ENCODE measurements at regions not wholly inside any gene's neighbourhood (a gene's known extent, or its start where the extent isn't known, plus 50 kb on each side); places are given as distances from the start of the nearest gene placed in this dataset.

DNA sequence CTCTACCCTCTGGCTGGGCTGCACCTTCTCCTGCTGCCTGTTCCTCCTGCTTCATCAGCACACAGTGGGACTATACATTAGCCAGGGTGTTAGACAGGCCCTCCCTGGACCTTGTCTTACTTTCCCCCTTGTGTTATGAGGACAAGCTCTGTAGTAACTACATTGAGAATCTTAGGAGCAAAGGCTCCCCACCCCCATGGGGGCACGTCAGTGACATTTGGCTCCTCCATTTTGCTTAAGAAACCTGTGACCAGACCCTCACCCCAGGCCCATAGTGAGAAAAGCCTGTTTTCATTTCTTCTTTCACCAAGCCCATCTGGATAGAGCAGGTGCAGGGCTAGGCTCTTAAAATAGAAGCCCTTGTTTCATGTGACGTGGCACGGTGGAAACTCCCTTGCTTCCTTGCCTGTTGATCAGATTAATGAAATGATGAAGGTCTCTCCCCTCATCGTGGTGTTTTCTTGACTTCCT is 146.7 kb downstream of the RPIA start:
- Histone ChIP-seq H3K9ac (ENCODE audit: low read depth in 2 of 2, low read length in 2 of 2) (no peak overlapping the region), H3K27ac (no peak overlapping the region), H3K36me3 (no peaks in the 10 kb centered on the region), H3K4me3 (no peak overlapping the region), H3K4me1 (no peaks in the 10 kb centered on the region), H3K9me3 (no peaks in the 10 kb centered on the region), H3K27me3 (no peaks in the 10 kb centered on the region)
- intact Hi-C loops (cut with DNase I): no loop called here
- no peak for DNase-seq
- TF ChIP-seq, protein P1, sequence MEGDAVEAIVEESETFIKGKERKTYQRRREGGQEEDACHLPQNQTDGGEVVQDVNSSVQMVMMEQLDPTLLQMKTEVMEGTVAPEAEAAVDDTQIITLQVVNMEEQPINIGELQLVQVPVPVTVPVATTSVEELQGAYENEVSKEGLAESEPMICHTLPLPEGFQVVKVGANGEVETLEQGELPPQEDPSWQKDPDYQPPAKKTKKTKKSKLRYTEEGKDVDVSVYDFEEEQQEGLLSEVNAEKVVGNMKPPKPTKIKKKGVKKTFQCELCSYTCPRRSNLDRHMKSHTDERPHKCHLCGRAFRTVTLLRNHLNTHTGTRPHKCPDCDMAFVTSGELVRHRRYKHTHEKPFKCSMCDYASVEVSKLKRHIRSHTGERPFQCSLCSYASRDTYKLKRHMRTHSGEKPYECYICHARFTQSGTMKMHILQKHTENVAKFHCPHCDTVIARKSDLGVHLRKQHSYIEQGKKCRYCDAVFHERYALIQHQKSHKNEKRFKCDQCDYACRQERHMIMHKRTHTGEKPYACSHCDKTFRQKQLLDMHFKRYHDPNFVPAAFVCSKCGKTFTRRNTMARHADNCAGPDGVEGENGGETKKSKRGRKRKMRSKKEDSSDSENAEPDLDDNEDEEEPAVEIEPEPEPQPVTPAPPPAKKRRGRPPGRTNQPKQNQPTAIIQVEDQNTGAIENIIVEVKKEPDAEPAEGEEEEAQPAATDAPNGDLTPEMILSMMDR (IDR thresholded peaks at IDR 0.05): no peak

DNA sequence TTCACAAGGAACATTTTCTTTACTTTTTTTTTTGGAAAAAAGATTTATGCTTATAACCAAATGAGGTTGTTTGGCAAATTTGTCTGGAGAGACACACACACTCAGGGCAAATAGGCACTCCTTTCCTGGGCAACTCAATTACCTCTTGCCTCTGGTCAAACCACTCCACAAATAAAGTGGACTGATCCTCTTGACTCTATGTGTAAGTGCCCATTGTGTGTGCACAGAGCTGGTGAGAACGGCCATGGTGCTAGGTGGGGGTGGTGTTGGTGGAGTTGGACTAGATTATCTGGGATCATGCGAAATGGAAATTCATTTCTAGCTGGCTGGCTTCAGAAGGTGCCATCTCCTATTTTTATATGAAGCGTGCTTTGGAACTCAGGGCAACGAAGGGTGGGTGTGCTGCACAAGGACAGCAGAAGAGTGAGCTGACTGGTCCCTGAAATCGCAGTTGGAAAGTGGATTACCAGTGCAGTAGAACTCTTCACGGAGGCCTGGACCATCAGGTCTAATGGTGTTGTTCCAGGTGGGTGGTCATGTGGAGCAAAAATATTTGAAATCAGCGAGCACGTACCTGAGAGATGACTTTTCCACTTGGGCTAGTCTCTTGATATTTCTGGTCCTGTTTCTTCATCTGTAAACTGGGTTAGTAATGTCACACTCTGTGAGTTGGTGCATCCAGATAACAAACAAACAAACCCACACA is 149.9 kb downstream of the RPIA start:
- DNase-seq: no peak

DNA sequence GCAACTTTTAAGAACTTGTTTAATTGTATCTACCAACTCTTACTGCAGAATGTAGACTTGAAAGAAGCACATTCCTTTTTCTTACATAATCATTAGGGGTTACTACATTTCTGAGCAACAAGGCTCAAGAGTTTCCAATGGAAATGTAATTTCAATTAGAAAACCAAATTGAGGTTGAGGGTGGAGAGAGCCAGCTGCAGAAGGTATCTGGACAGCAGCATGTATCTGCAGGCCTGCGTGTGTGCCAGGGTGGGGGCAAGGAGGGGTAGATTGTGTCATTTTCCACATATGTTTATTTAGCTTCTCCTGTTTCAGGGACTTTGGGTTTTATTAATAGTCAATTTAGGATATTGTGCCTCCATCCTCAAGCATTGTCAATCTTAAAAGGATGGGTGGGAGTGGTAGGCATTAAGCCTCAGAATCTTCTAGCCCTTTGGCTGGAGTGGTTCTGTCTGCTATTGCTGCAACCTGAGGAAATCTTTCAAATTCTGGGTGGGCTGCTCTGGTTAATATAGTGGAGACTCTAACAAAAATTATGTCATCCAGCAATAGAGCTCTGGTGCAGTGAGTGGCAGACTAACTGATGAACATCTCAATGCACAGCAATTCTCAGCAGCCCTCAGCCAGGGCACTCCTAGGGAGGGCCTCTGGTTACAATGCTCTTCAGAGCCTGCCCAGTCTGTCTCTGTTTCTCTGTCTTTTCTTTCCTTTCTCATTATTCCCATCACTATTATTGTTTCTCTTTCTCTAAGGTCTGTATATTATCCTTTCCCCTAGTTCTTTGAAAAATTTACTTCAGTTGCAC is 151.4 kb downstream of the RPIA start:
- H3K9ac ChIP-seq (ENCODE audit: low read depth in 2 of 2, low read length in 2 of 2): no peak overlapping the region
- no peaks in the 10 kb centered on the region for H3K36me3 ChIP-seq
- DNase-seq: no peak
- no peaks in the 10 kb centered on the region for H3K4me1 ChIP-seq
- no peaks in the 10 kb centered on the region for H3K9me3 ChIP-seq
- H3K4me3 ChIP-seq: no peak overlapping the region
- TF ChIP-seq, protein P1 (IDR thresholded peaks at IDR 0.05): no peak
- H3K27ac ChIP-seq: no peak overlapping the region
- H3K27me3 ChIP-seq: no peaks in the 10 kb centered on the region
- intact Hi-C loops (cut with DNase I): no loop called here

More for the DNA sequence above, 149.9 kb downstream of the RPIA start:
- no peaks in the 10 kb centered on the region for H3K4me1 ChIP-seq
- no peak overlapping the region for H3K4me3 ChIP-seq
- H3K36me3 ChIP-seq: no peaks in the 10 kb centered on the region
- no peaks in the 10 kb centered on the region for H3K9me3 ChIP-seq
- TF ChIP-seq, protein P1 (IDR thresholded peaks at IDR 0.05): no peak
- H3K27ac ChIP-seq: no peak overlapping the region
- H3K27me3 ChIP-seq: no peaks in the 10 kb centered on the region
- intact Hi-C loops (cut with DNase I): no loop called here
- no peak overlapping the region for H3K9ac ChIP-seq (ENCODE audit: low read depth in 2 of 2, low read length in 2 of 2)

DNA sequence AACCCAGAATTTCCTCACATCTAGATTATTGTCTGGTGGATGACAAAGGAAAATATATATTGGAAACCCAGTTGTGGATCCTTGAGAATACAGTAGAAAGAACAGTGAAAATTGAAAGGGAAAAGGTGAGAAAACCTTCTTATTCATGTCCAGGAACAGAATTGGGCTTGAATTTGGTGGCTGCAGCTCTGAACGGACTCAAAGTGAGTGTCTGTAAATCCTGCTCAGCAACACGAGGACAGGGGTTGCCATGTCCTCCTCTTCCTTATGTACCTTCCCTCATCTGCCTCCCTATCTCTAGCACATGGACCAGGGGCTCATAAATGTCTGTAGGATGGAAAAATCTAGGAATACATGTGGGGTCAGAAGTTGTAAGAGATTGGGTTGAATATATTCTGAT is 152.2 kb downstream of the RPIA start:
- Histone ChIP-seq H3K36me3 (no peaks in the 10 kb centered on the region), H3K9ac (ENCODE audit: low read depth in 2 of 2, low read length in 2 of 2) (no peak overlapping the region), H3K4me1 (no peaks in the 10 kb centered on the region), H3K9me3 (no peaks in the 10 kb centered on the region), H3K27me3 (no peaks in the 10 kb centered on the region), H3K4me3 (no peak overlapping the region), H3K27ac (no peak overlapping the region)
- TF ChIP-seq, protein P1 (IDR thresholded peaks at IDR 0.05): no peak
- DNase-seq: no peak
- intact Hi-C loops (cut with DNase I): no loop called here

DNA sequence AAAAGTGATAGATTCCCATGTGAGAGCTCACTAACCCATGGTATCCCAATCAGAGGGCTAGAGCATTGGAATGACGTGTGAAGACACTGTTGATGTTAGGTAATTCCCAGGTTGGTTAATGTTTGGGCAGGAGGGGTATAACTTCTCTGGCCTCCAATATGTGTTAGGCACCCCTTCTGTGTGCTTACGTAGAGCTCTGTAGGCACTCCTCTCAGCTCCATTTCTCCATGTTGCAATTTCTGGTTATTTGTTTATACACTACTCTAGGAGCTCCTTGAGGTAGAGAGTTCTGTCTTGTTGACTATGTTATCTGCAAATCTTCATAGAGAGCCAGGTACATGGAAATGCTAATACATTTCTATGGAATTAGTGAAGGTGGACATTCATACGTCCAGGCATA is 153.5 kb downstream of the RPIA start:
- H3K4me3 ChIP-seq: no peak overlapping the region
- no peak for DNase-seq
- intact Hi-C loops (cut with DNase I): no loop called here
- H3K36me3 ChIP-seq: no peaks in the 10 kb centered on the region
- H3K9ac ChIP-seq (ENCODE audit: low read depth in 2 of 2, low read length in 2 of 2): no peak overlapping the region
- H3K27me3 ChIP-seq: no peaks in the 10 kb centered on the region
- no peaks in the 10 kb centered on the region for H3K9me3 ChIP-seq
- TF ChIP-seq, protein P1 (IDR thresholded peaks at IDR 0.05): no peak
- H3K27ac ChIP-seq: no peak overlapping the region
- H3K4me1 ChIP-seq: no peaks in the 10 kb centered on the region
